Left ventricle myocardium superior (tissue), 1 donor: ENCODE measurements at regions not wholly inside any gene's neighbourhood (a gene's known extent, or its start where the extent isn't known, plus 50 kb on each side); places are given as distances from the start of the nearest gene placed in this dataset.
"Not testable (repeated sequence)": the region's sequence is repeated elsewhere in the genome, so short reads cannot be mapped to it uniquely, and the experiment has no call there.

Experiments
- ATAC-seq: fragments of 200-7000 bp; cut with Tn5 transposase; one replicate; pipeline ENCODE4 v1.9.1; 2020; ENCODE audit warnings: mild to moderate bottlenecking, moderate library complexity
- DNase-seq: peaks from one replicate; pipeline ENCODE4 v3.0.0-alpha.2; 2020
- intact Hi-C: fragments of 100-400 bp; cut with micrococcal nuclease; formaldehyde crosslinking; loops from one replicate; pipeline ENCODE4 v1.11.0; 2022
- donor health status: DM: no; HTN: yes; CAD: no; lungs with severe emphysema.

DNA sequence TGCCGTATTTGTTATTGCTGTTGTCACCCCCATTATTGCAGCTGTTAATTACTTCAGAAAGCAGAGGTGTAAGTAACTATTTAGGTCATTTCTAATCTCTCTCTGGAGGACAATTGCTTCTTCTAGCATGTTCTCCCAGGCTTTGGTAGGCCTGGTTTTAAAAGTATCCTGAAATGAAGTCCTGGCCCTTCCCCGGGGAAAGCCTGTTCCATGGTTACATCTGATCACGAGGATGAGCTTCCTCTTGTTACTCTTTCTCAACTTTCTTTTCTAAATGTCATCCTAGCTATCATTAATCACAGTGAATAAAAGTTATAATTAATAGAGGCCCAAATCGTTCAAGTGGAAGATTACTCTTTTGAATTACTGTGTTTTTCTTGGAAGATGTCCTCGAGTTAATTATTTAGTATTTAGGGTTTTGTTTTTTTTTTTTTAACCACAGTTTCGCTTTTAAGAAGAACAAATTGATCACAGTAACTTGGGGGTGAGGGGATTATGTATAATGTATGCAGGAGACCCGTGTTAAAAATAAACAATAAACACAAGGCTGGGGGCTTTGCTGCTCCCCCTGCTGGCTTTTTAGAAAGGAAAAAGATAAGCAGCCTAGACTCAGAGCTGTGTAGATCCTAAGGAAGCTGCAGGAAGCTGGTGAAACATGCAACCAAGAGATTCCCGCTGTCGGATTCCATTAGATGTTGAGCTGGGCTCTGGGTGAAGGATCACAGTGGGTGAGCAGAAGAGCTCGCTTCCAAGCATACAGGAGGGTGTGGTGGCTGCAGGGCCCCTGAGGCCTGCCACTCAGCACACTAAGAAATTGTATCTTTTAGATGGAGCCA, 420.1 kb downstream of the FUT8 start:
- ATAC-seq, result peak; percentile 24
- no peak for DNase-seq
- intact Hi-C loops, result no loop called here

DNA sequence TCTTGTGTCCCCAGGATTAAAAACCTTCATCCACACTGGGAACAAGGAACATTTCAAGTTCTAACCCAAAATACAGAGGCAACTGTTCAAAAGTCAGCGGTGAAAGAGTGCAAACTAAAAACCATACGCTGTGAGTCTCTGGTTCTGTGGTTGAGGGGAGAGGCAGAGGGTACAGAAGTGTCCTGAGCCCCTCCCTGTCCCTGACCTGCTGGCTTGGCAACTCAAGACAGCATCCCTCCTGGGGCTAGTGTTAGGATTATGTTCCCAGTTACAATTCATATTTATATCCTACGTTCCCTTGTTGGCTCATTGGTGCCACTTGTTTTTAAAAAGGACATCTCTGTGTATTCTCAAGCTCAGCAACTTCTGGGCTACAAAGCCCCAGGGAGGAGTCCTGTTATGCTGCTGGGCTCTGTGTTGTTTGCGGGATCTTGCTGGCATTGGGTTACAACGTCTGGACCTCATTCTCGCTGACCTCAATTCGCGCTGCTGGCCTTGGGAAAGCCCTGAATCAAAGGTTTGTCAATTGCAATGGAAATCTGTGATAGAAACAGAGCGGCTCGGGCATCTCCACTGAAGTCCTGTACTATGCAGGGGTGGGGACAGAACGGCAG, 420.8 kb downstream of the FUT8 start:
- ATAC-seq, result no peak
- intact Hi-C loops, result no loop called here
- no peak for DNase-seq

DNA sequence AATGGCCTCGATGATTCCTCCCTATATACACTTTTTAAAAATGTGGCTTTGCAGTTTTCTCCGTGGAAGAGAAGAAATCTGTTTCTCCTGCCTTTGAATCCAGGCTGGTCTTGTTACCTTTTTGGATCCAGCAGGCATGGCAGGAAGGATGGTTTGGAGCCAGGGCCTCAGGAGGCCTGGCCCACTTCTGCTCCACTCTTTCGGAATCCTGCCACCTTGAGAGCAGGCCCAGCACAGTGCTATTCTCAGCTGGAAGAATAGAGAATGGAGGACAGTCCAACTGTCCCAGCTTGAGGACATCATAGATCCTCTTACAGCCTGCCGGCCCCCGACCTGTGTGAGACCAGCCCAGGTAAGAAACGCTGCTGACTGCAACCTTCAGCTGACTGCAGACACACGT, 421.5 kb downstream of the FUT8 start:
- no peak for ATAC-seq
- intact Hi-C loops, result no loop called here
- no peak for DNase-seq

DNA sequence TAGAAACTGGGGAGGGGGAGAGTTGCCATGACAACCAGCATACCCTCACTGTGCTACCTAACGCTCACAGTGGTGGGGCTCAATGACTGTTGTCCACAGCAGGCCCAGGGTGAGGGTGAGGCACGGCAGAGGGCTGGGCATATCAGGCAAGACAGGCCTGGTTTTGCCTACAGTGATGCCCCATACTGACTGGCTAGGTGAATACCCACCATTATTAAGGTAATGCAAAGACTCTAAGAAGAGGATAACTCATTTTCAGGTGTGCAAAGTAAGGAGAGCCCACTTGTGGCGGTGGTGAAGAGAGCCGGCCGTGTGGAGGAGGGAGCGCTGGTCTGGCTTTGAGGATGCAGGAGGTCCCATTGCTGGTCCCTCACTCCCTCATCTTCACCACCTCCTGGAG, 422.3 kb downstream of the FUT8 start:
- ATAC-seq, result no peak
- DNase-seq, result no peak
- intact Hi-C loops, result no loop called here

DNA sequence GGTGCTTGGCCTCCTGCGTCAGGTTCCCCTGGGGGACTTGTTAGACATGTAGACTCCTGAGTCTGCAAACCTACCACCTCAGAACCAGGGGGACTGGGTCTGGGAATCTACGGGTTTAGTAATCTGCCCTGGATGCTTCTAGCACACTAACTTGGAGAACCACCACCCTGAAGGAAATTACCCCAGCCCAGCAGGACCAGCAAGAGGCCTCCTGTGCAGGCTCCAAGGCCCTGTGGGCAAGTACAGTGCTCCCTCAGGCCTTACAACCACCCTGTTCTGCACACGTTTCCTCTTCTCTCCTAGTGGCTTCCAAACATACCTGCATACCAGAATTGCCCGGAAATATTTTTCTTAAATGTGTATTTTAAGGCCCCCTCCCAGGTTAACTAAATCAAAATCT, 423.0 kb downstream of the FUT8 start:
- ATAC-seq (no peak), DNase-seq (no peak)
- intact Hi-C loops, result no loop called here

DNA sequence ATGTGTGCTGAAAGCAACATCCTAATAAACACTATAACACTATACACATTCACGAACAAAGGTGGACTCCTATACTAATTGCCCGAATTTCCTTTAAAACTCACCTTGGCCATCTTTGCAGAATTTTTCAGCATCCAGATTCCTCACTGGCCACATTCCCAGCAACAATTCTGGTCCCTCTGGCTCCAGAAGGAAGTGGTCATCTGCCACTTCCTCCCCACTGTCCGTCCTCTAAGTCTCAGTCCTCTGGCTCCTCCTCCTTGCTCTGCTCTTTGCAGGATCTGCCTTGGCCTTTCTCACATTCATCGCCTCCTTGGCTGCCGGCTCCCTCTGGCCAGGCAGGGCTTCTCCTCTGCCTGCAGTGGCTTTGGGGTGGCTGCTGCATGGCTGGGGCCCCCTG, 426.0 kb downstream of the FUT8 start:
- intact Hi-C loops, result no loop called here
- DNase-seq, result no peak

DNA sequence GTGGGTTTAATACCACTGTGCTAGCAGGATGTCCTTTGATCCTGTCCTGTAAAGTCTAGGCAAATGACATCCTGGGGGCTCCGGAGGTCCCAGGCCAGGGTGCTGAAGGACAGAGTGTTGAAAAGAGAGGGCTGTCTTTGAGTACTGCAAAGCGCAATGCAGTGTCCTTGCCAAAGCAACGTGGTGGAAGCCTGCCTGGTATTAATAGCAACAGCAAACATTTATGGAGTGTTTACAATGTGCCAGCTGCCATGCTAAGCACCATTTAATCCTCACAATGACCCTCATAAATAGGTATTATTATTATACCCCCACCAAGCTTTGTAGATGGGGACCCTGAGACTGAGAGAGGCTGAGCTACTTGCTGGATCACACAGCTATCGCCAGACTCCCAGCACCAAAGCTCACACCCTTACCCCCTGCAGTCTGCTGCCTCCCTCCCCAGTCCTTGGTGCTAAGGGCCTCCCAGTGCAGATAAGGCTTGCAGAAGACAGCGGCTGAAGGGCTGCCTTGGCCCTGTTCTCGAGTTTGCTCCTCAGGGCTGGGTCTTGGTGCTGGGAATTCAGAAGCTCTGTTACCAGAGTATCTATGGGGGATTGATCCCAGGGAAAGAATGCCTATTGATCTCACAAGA, 427.7 kb downstream of the FUT8 start:
- ATAC-seq (peak; percentile 89), DNase-seq (no peak)
- intact Hi-C loops, result no loop called here

More for the DNA sequence above, 426.0 kb downstream of the FUT8 start:
- no peak for ATAC-seq

DNA sequence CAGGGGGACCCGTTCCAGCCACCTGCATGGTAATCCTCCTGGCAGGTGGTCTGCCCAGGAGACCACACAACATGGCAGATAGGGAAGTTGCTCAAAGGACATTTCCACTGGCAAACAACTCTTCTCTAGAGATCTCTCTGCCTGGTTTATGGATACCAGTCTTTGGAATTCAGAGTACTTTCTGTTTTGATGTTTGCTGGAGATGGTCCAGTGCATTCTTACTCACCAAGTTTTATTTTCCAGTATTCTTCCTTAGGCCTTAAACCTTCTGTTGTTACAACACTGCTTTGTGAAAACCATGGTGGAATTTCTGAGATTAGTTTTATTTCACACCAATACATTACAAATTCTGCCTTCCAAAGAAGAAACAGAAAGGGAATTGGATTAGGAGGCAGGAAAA, 428.3 kb downstream of the FUT8 start:
- DNase-seq (no peak), ATAC-seq (no peak)
- intact Hi-C loops, result no loop called here

DNA sequence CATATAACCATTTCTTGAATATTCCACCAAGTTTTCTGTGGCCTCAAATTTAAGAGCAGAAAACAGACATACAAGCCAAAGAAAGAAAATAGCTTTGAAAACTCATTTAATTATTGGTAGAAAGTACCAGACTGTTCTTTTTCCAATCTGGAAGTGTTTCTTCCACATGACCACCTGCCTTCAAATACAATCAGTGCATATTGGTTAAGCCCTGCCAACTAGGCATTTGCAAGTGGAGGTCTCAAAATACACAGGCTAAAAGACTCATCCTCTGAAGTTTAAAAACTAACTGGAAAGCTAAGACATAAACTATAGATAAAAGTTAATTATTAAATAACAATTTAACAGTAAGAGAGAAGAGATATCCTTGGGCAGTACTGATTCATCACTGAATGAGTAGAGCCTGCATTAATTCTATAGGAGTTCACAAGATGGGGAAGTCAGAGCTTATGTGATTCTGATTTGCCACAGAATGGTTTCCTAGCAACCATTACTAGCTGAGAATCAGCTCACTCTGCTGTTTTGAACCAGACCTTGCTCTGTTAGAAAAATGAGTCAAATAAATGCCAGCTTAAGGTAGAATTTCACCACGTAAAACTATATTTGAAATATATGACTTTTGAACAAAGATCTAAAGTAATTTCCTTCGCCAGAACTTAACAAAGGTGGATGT, 433.8 kb downstream of the FUT8 start:
- no peak for ATAC-seq
- intact Hi-C loops, result no loop called here
- DNase-seq, result no peak

DNA sequence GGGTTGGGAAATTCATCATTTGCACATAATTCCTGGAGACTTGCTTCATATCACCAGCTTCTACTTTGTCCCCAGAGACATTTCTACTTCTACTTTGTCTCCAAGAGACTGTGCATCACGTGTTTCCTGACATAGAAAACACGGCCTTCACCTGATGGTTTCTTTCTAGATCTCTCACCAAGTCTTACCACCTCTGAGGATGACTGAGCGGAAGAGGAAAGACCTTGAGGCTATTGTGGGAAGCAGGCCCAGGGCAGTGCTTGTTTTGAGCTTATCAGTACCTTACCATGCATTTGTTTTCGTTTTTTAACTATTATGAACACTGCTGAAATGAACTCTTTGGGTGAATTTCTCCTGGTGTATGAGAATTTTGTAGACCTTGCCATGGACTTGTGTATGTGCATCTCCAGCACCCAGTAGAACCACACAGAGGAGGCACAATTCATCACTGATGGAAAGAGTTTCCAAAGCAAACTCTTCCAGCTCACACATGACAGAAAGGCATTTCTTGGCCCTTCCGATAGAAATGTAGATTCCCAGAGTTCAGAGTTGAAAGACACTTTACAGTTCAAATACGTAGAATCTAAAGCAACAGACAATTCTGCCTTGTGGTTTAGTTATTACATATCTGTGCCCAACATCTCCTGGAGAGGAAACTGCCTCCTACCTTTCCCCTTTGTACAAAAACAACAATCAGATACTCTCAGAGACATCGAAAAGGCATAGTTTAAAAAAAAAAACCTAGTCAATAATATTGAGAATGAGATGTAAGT, 434.7 kb downstream of the FUT8 start:
- intact Hi-C loops, result no loop called here
- ATAC-seq (no peak), DNase-seq (no peak)

DNA sequence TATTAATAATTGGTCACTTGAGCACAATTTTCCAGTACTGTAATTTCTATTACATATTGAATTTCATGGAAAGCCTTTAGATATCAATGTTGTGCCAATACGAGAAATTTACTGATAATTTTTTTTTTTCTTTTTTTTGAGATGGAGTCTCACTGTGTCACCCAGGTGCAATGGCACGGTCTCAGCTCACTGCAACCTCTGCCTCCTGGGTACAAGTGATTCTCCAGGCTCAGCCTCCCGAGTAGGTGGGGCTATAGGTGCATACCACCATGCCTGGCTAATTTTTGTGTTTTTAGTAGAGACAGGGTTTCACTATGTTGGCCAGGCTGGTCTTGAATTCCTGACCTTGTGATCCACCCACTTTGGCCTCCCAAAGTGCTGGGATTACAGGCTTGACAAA, 435.4 kb downstream of the FUT8 start:
- intact Hi-C loops, DNase-seq, ATAC-seq: not testable (repeated sequence)

DNA sequence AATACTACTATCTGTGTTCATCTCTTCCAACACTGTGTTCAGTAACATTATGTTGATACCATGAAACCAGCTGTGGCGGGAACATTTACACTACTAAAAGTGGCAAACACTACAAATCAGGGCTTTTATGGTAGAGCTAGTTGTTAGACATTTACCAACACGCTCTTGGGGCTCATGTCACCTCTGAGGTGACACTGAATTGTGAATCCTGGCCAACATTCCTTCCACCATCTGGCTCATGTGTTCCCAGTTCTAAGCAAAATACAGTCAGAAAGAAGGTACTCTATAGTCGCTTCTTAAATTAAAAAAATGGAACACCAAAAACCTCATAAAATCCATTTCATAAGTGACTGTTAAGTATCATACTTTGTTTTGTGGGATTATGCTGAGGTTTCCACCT, 436.6 kb downstream of the FUT8 start:
- no peak for ATAC-seq
- intact Hi-C loops, result no loop called here
- DNase-seq, result no peak

DNA sequence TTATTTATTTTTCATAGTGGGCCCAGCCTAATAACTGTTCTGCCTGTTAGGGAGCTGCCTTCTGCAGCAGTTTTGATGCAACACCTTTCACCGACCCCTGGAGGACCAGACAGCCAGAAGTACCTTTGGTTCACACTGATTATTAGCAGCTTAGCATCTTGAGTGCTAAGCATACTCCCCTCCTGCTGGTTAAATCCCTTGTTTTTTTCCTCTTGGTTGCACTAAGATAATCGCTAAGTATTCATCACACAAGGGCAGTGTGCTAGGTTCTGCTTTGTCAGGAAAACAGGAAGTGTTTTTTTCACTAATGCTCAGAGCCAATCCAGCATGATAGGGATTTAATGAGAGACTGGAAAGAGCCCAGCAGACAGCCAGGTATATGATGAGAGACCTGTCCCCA, 437.0 kb downstream of the FUT8 start:
- ATAC-seq (no peak), DNase-seq (no peak)
- intact Hi-C loops, result no loop called here

DNA sequence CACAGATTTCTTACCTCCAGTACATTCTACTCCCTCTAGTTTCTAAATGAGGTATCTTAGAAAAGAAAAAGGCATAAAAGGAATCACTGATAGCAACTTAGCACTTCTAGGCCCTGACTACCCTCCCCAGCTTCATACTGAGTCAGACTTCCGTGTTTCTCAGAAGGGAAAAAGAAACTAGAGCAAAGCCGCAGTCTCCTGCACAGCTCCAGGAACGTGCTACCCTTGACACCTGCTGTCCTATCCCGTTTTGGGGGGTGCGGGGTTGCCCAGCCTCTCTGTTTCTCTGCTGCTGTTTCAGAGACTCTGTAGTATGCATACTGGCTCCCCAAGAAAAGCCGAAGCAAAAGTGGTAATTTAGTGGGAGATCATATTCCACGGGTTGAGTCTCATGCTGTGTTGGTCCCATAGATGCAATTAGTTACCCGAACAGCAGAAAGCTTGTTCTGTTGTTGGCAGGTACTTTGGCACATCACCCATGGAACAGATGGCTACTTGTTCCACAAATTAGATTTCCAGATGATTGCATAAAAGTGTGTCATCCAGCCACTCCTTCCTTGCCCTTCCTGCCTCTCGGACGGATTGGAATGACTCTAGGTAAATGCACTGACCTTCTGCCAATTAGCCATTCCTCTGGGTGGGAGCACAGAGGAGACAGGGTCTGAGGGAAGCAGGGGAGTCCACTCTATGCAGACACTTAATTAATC, 438.1 kb downstream of the FUT8 start:
- ATAC-seq (no peak), DNase-seq (no peak)
- intact Hi-C loops, result no loop called here

DNA sequence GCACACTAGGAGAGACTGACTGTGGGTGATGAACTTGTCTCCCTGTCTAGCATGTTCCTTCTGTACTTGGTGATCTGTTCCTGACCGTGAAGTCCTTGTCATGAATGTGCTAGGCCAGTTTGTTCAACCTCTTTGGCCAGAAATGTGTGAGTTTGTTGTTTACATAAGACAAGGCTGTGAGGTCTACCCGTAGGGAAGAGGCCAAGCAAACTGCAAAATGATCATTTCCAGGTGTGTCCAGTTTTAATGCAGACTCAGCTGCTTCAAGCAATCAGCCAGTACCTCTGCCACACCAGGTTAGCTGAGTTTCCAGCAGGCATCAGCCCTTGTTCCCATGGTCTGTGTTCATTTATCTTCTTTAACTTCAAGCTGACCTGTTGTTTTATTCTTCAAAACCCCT, 440.2 kb downstream of the FUT8 start:
- DNase-seq, result no peak
- intact Hi-C loops, result no loop called here
- ATAC-seq, result no peak

DNA sequence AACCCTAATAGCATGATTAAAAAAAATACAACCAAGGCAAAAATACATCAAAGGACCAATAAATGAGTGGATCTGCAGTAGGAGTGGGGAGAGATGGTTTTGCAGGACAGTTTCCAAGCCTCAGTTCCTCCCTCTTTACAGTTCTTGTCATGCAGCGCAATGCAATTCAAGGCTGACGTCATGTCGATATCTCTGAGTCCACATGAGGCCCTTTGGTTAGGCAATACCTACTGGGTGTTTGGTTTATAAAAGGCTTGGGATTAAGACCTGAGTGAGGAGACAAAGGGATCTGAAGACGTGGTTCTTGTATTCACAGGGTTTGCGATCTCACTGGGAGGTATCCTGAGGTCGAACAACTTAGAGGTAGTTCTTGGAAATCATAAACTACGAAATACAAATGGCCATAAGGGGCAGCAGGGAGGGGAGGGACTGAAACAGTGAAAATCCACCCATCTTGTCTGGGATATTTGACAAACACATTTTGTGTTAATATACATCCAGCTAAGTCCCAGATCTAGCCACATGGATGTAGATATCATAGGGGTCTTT, 441.0 kb downstream of the FUT8 start:
- ATAC-seq, result no peak
- intact Hi-C loops, result no loop called here
- no peak for DNase-seq

DNA sequence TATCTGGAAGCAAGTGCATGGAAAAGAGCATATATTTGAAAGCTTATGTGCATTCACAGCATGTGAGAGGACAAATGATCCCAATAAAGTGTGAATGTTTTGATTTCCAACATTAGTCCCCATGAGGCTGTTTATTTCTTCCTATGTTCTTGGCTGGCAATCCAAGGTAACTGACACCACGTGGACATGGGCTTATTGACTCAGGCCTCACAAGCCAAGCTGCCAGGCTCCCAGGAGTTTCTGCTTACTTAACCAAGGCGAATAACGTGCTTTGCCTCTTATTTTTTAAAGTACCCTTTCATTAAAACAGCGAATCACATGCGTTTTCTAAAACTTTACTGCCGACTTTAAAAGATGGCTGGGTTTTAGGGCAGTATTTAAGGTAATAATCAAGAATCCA, 441.7 kb downstream of the FUT8 start:
- DNase-seq (no peak), ATAC-seq (no peak)
- intact Hi-C loops, result no loop called here

DNA sequence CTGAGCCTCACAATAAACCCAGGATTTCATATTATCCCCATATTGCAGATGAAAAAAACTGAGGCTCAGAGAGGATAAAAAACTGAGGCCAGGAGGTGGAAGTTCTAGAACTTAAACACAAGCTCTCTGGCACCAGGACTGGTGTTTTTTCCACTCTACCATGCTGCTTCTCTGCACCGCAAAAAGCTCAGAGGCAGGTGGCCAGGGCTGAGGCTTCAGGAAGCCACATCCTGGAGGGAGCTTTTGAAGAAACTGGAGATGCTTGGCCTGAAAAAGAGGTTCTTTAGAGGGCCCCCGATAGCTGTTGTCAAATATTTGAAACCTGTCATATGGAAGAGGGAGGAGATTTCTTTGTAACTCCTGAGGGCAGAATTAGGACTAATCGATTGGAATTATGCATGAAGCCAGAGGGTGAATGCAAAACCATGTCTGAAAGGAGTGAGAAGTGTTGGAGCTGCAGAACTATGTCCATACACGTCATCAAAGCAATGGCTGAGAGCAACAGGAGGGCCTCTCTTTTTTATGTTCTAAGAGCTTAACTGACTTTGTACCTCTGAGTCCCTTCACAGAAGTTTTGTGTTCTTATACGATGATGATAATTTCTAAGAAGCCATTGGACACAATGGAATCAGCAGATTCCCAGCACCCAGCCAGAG, 448.6 kb downstream of the FUT8 start:
- no peak for ATAC-seq
- no peak for DNase-seq
- intact Hi-C loops, result no loop called here
